Smooth muscle cell (in vitro differentiated cells): ENCODE measurements at regions not wholly inside any gene's neighbourhood (a gene's known extent, or its start where the extent isn't known, plus 50 kb on each side); places are given as distances from the start of the nearest gene placed in this dataset.

Experiments used
- DNase-seq: peaks from one replicate; lab custom pipeline; 2025; ENCODE audit not compliant: unreplicated experiment; lab: John Stamatoyannopoulos, UW
- H2AFZ ChIP-seq: fragments of 200-600 bp; sonication (generic); 2 replicates; pipeline ENCODE4 v1.6.0; 2016; ENCODE audit warnings: antibody characterized with exemption, low read depth, mild to moderate bottlenecking
- H3F3A ChIP-seq: fragments of 200-600 bp; sonication (generic); 2 replicates; pipeline ENCODE4 v1.6.0; 2017; ENCODE audit warnings: antibody characterized with exemption, low read depth
- H3K27ac ChIP-seq: fragments of 200-600 bp; sonication (generic); 2 replicates; pipeline ENCODE4 v1.5.1; 2016; ENCODE audit warnings: low read depth, mild to moderate bottlenecking
- H3K27me3 ChIP-seq: fragments of 200-600 bp; sonication (generic); 2 replicates; pipeline ENCODE4 v1.6.1; 2016; ENCODE audit warnings: low read depth, mild to moderate bottlenecking
- H3K36me3 ChIP-seq: fragments of 200-600 bp; sonication (generic); 2 replicates; pipeline ENCODE4 v1.5.1; 2016; ENCODE audit warnings: low read depth
- H3K4me1 ChIP-seq: fragments of 200-600 bp; sonication (generic); 2 replicates; pipeline ENCODE4 v1.5.1; 2016; ENCODE audit warnings: low read depth
- H3K4me2 ChIP-seq: fragments of 200-600 bp; sonication (generic); 2 replicates; pipeline ENCODE4 v1.6.0; 2016; ENCODE audit warnings: mild to moderate bottlenecking
- H3K4me3 ChIP-seq: fragments of 200-600 bp; sonication (generic); 2 replicates; pipeline ENCODE4 v1.5.1; 2016; ENCODE audit warnings: mild to moderate bottlenecking
- H3K79me2 ChIP-seq: fragments of 200-600 bp; sonication (generic); 2 replicates; pipeline ENCODE4 v1.6.0; 2016; ENCODE audit warnings: low read depth, mild to moderate bottlenecking
- H3K9ac ChIP-seq: fragments of 200-600 bp; sonication (generic); 2 replicates; pipeline ENCODE4 v1.6.0; 2016; ENCODE audit warnings: low read depth
- H3K9me3 ChIP-seq: fragments of 200-600 bp; sonication (generic); replicated peaks from 2 replicates; pipeline ENCODE4 v1.5.1; 2016; ENCODE audit warnings: low read depth
- H4K20me1 ChIP-seq: fragments of 200-600 bp; sonication (generic); 2 replicates; pipeline ENCODE4 v1.6.0; 2016; ENCODE audit warnings: low read depth
- WGBS: methylation state at CpG from one replicate; pipeline ENCODE4 v1.1.7; 2016; ENCODE audit warnings: low lambda C conversion rate; 5-methylcytosine and 5-hydroxymethylcytosine counted together
- TF ChIP-seq, protein P1 (sequence below): fragments of 200-600 bp; sonication (generic); IDR thresholded peaks from 2 replicates; pipeline ENCODE4 v1.5.1; 2017; ENCODE audit warnings: borderline replicate concordance, mild to moderate bottlenecking, antibody characterized with exemption; ENCODE audit not compliant: insufficient read depth, poor library complexity, severe bottlenecking

DNA sequence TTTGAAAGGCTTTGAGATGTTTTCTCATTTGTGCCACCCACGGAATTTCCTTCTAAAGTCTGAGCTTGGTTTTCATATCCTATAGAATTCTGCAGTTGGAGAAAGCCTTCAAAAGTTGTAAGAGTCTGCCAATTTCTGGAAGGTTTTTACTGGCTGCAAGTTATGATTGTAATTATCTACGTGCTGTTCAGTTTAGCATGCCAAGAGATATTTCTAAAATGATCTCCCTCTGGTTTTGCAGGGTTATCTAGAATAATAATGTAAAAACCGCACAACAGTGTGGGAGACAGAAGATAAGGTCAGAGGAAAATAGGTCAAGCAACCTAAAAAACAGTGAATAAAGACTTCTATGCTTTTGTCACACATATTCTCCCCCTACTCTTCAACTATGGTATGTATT lies 69.3 kb downstream of the MTERF1 start:
- WGBS = 71% methylated on average over 3 of the region's 3 CpGs
- Histone ChIP-seq H3K9ac (no peak overlapping the region), H4K20me1 (no peaks in the 10 kb centered on the region), H3K4me2 (no peak overlapping the region), H3K27me3 (peaks cover 5% of the 10 kb centered on the region), H3K36me3 (no peaks in the 10 kb centered on the region), H3K27ac (no peak overlapping the region), H2AFZ (no peak overlapping the region), H3K9me3 (no peaks in the 10 kb centered on the region), H3K4me1 (no peaks in the 10 kb centered on the region), H3F3A (no peaks in the 10 kb centered on the region), H3K4me3 (no peak overlapping the region), H3K79me2 (no peaks in the 10 kb centered on the region)
- TF ChIP-seq, protein P1, sequence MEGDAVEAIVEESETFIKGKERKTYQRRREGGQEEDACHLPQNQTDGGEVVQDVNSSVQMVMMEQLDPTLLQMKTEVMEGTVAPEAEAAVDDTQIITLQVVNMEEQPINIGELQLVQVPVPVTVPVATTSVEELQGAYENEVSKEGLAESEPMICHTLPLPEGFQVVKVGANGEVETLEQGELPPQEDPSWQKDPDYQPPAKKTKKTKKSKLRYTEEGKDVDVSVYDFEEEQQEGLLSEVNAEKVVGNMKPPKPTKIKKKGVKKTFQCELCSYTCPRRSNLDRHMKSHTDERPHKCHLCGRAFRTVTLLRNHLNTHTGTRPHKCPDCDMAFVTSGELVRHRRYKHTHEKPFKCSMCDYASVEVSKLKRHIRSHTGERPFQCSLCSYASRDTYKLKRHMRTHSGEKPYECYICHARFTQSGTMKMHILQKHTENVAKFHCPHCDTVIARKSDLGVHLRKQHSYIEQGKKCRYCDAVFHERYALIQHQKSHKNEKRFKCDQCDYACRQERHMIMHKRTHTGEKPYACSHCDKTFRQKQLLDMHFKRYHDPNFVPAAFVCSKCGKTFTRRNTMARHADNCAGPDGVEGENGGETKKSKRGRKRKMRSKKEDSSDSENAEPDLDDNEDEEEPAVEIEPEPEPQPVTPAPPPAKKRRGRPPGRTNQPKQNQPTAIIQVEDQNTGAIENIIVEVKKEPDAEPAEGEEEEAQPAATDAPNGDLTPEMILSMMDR = no peak
- DNase-seq = no peak

DNA sequence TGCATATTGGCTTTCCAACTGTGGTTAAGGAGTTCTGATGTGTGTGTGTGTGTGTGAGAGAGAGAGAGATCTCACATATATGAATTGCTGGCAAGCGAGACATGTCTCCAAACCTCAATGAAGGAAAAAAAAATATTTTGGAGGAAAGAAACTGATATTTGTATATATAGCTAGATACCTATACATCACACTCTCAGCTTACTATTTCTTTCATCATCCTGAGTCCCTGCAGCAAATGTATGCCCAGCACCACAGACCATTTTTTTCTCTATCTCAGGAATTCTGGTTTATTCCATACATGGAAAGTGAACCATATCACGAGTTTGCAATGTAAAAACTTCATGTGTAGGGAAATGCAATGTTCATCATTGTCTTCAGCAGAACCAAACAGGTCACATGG lies 68.9 kb downstream of the MTERF1 start:
- Histone ChIP-seq H4K20me1 (no peaks in the 10 kb centered on the region), H2AFZ (no peak overlapping the region), H3K4me1 (no peaks in the 10 kb centered on the region), H3F3A (no peaks in the 10 kb centered on the region), H3K9me3 (no peaks in the 10 kb centered on the region), H3K79me2 (no peaks in the 10 kb centered on the region), H3K27ac (no peak overlapping the region), H3K9ac (no peak overlapping the region), H3K27me3 (peaks cover 5% of the 10 kb centered on the region), H3K36me3 (no peaks in the 10 kb centered on the region), H3K4me3 (no peak overlapping the region), H3K4me2 (no peak overlapping the region)
- TF ChIP-seq, protein P1 = no peak
- DNase-seq = no peak
- WGBS = 77% methylated on average over 2 of the region's 2 CpGs

DNA sequence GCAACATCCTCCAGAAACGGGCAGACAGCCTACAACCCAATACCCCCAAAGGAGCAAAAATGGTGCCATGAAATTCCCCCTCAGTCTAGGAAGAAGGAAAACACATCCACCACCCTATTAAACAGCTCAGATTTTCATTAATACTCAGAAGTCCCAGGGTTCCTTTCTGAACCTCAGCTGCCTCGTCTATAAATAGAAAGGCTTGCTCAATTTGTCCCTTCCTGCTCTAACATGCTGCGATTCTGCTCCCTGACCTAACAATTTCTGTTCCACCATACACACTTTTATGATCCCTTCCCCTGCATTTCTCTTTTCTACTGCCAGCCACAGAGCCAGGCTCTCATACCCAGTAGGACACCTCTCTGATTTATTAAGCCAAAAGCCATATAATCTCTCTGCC lies 68.1 kb downstream of the MTERF1 start:
- TF ChIP-seq, protein P1 = no peak
- Histone ChIP-seq H3K27me3 (peaks cover 5% of the 10 kb centered on the region), H3K27ac (no peak overlapping the region), H3K4me2 (no peak overlapping the region), H2AFZ (no peak overlapping the region), H3K9me3 (no peaks in the 10 kb centered on the region), H3F3A (no peaks in the 10 kb centered on the region), H3K9ac (no peak overlapping the region), H4K20me1 (no peaks in the 10 kb centered on the region), H3K79me2 (no peaks in the 10 kb centered on the region), H3K4me1 (no peaks in the 10 kb centered on the region), H3K36me3 (no peaks in the 10 kb centered on the region), H3K4me3 (no peak overlapping the region)
- no peak for DNase-seq
- 79% methylated on average over 3 of the region's 3 CpGs for WGBS

DNA sequence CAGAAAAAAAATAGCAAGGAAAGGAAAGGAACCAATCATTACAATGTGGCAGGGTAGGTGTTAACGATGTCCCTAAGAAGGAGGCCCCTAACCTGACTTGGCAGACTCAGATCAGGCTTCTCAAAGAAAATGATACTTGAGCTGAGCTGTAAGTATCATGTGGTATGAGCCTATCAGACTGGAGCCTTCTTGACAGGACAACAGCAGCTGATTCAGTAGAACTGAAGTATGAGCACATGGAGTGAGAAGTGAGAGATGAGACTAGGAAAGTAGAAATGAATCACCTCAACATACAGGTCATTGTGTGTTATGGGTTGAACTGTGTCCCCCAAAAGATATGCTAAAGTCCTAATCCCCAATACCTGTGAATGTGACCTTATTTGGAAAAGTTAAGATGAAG lies 66.3 kb downstream of the MTERF1 start:
- Histone ChIP-seq H3K36me3 (no peaks in the 10 kb centered on the region), H3K27ac (no peak overlapping the region), H3F3A (no peaks in the 10 kb centered on the region), H3K79me2 (no peaks in the 10 kb centered on the region), H3K4me2 (no peak overlapping the region), H2AFZ (no peak overlapping the region), H3K27me3 (peaks cover 5% of the 10 kb centered on the region), H3K4me3 (no peak overlapping the region), H3K4me1 (no peaks in the 10 kb centered on the region), H3K9me3 (no peaks in the 10 kb centered on the region), H3K9ac (no peak overlapping the region), H4K20me1 (no peaks in the 10 kb centered on the region)
- 94% methylated on average over 1 of the region's 1 CpG for WGBS
- DNase-seq = no peak
- TF ChIP-seq, protein P1 = no peak
